Liver (tissue), 3 donors: ENCODE measurements at regions not wholly inside any gene's neighbourhood (a gene's known extent, or its start where the extent isn't known, plus 50 kb on each side); places are given as distances from the start of the nearest gene placed in this dataset.

Experiments used
- EGR1 ChIP-seq, 2 donors: IDR thresholded peaks; 2 replicates each; pipeline ENCODE4 v1.6.1; 2016 to 2018; ENCODE audit warnings: antibody characterized with exemption in 2 of 2, low read depth in 2 of 2
- FOXA2 ChIP-seq: IDR thresholded peaks from 2 replicates; pipeline ENCODE4 v1.6.1; 2016; ENCODE audit warnings: antibody characterized with exemption
- GABPA ChIP-seq, 2 donors: IDR thresholded peaks in 1 of 2; conservative IDR thresholded peaks in 1 of 2; 2 replicates each; pipeline ENCODE4 v1.6.1; 2016; ENCODE audit warnings: antibody characterized with exemption in 2 of 2, mild to moderate bottlenecking in 1 of 2, moderate library complexity in 1 of 2
- JUND ChIP-seq, 2 donors: IDR thresholded peaks; 2 replicates each; pipeline ENCODE4 v1.6.1; 2016; ENCODE audit warnings: antibody characterized with exemption in 2 of 2
- RAD21 ChIP-seq, 2 donors: IDR thresholded peaks; 2 replicates each; pipeline ENCODE4 v1.6.1; 2016; ENCODE audit warnings: antibody characterized with exemption in 2 of 2, mild to moderate bottlenecking in 2 of 2
- RXRA ChIP-seq, 2 donors: IDR thresholded peaks; 2 replicates each; pipeline ENCODE4 v1.6.1; 2017 to 2018; ENCODE audit warnings: antibody characterized with exemption in 2 of 2, mild to moderate bottlenecking in 1 of 2
- SP1 ChIP-seq: IDR thresholded peaks from 2 replicates; pipeline ENCODE4 v1.6.1; 2018; ENCODE audit warnings: antibody characterized with exemption, mild to moderate bottlenecking
- TAF1 ChIP-seq: conservative IDR thresholded peaks from 2 replicates; pipeline ENCODE4 v1.6.1; 2016; ENCODE audit warnings: antibody characterized with exemption, mild to moderate bottlenecking
- YY1 ChIP-seq: IDR thresholded peaks from 2 replicates; pipeline ENCODE4 v1.6.1; 2016; ENCODE audit warnings: antibody characterized with exemption, mild to moderate bottlenecking
- TF ChIP-seq, protein P1 (sequence below): fragments of 150-350 bp; IDR thresholded peaks from 2 replicates; pipeline ENCODE4 v1.5.1; 2017; ENCODE audit warnings: improper control_type of control experiment, low read depth, low read length; ENCODE audit not compliant: missing input control
- TF ChIP-seq, protein P2 (sequence below): IDR thresholded peaks from 2 replicates; pipeline ENCODE4 v1.6.1; 2016; ENCODE audit warnings: antibody characterized with exemption
- TF ChIP-seq, protein P3 (sequence below): IDR thresholded peaks from 2 replicates; pipeline ENCODE4 v1.6.1; 2016; ENCODE audit warnings: antibody characterized with exemption
- TF ChIP-seq, protein P4 (sequence below): IDR thresholded peaks from 2 replicates; pipeline ENCODE4 v1.6.1; 2016; ENCODE audit warnings: antibody characterized with exemption, mild to moderate bottlenecking
- donor health status: healthy.
- donor health status: healthy.

DNA sequence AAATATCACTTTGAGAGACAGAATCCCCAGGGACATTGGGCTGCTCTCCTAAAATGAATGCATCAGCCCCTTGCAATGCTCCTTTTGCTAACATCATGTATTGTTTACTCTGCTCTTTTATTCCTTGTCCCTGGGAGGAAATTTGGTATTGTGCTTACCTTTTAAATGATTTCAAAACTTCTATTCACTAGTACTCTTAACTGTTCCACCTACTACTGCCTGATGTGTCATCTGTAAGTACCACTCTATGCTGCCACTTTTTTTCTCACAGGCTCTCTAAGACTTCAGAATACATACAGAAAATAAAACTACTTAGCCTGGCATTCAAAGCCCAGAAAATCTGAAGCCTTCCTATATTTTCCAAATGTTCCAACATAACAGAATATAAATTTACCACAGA lies 667.2 kb downstream of the BRINP1 start:
- TF ChIP-seq, protein P1, sequence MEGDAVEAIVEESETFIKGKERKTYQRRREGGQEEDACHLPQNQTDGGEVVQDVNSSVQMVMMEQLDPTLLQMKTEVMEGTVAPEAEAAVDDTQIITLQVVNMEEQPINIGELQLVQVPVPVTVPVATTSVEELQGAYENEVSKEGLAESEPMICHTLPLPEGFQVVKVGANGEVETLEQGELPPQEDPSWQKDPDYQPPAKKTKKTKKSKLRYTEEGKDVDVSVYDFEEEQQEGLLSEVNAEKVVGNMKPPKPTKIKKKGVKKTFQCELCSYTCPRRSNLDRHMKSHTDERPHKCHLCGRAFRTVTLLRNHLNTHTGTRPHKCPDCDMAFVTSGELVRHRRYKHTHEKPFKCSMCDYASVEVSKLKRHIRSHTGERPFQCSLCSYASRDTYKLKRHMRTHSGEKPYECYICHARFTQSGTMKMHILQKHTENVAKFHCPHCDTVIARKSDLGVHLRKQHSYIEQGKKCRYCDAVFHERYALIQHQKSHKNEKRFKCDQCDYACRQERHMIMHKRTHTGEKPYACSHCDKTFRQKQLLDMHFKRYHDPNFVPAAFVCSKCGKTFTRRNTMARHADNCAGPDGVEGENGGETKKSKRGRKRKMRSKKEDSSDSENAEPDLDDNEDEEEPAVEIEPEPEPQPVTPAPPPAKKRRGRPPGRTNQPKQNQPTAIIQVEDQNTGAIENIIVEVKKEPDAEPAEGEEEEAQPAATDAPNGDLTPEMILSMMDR = no peak
- TF ChIP-seq, protein P2, sequence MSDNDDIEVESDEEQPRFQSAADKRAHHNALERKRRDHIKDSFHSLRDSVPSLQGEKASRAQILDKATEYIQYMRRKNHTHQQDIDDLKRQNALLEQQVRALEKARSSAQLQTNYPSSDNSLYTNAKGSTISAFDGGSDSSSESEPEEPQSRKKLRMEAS = no peak
- TF ChIP-seq, protein P3, sequence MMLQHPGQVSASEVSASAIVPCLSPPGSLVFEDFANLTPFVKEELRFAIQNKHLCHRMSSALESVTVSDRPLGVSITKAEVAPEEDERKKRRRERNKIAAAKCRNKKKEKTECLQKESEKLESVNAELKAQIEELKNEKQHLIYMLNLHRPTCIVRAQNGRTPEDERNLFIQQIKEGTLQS = no peak
- TF ChIP-seq RAD21 (IDR thresholded peaks at IDR 0.05) (no peak), EGR1 (IDR thresholded peaks at IDR 0.05; ENCODE audit: low read depth in 2 of 2) (no peak), SP1 (no peak), YY1 (no peak), TAF1 (no peak), GABPA (IDR thresholded peaks at IDR 0.05 in 1 of 2, conservative IDR thresholded peaks at IDR 0.05 in 1 of 2) (no peak), JUND (IDR thresholded peaks at IDR 0.05) (no peak), RXRA (IDR thresholded peaks at IDR 0.05) (no peak), FOXA2 (no peak)
- TF ChIP-seq, protein P4, sequence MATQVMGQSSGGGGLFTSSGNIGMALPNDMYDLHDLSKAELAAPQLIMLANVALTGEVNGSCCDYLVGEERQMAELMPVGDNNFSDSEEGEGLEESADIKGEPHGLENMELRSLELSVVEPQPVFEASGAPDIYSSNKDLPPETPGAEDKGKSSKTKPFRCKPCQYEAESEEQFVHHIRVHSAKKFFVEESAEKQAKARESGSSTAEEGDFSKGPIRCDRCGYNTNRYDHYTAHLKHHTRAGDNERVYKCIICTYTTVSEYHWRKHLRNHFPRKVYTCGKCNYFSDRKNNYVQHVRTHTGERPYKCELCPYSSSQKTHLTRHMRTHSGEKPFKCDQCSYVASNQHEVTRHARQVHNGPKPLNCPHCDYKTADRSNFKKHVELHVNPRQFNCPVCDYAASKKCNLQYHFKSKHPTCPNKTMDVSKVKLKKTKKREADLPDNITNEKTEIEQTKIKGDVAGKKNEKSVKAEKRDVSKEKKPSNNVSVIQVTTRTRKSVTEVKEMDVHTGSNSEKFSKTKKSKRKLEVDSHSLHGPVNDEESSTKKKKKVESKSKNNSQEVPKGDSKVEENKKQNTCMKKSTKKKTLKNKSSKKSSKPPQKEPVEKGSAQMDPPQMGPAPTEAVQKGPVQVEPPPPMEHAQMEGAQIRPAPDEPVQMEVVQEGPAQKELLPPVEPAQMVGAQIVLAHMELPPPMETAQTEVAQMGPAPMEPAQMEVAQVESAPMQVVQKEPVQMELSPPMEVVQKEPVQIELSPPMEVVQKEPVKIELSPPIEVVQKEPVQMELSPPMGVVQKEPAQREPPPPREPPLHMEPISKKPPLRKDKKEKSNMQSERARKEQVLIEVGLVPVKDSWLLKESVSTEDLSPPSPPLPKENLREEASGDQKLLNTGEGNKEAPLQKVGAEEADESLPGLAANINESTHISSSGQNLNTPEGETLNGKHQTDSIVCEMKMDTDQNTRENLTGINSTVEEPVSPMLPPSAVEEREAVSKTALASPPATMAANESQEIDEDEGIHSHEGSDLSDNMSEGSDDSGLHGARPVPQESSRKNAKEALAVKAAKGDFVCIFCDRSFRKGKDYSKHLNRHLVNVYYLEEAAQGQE = no peak
